ENCODE measurements at regions not wholly inside any gene's neighbourhood (a gene's known extent, or its start where the extent isn't known, plus 50 kb on each side); places are given as distances from the start of the nearest gene placed in this dataset.

DNA sequence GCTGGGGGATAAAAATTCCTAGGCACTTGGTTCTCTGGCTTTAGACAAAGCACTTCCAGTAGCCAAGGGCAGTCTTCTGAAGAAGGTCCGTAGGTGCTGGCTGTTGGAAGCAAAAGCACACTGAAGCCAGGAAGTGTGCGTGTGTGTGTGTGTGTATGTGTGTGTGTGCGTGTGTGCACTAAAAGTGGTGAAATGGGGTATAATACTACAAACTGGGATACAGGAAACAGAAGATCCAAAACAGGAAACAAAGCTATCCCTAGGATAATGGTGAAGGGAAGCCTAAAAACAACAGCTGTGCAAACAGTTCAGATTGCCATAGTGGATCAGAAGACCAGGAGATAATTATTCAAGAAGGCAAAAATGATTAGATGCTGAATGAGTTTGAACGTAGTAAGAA lies 103.4 kb downstream of the IL20RB start:
- no peak for DNase-seq

DNA sequence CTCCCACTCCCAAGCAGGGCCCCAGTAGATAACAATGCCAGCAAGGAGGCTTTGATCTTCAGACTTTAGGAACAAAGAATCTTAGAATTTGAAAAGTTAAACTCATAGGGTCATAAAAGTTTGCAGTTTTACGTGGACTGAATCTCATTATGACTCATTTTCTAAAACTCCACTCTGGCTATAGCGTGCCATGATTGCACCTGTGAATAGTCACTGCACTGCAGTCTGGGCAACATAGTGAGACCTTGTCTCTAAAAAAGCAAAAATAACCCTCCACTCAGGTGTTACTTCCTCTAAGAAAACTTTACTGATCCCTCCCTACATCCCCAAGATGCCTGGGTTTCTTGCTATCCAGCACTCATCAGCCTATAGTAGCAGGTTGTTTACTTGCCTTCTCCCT lies 104.5 kb downstream of the IL20RB start:
- DNase-seq = no peak

DNA sequence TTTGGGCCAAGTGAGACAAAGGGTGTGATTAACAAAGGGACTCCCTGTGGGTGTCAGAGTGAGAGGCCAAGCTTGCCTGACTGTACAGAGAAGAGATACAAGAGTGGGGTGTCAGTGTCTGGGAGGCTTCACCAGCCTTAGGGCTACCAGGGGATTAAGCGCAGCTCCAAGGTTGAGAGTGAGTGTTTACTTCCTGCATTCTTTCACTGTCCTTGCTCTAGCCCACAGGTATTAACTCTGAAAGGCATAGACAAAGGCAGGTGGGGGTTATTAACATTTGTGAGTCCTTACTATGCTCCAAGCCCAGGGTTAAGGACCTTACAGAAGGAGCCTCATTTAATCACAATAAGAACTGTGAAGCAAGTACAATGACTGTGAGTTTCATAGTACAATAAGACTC lies 107.6 kb downstream of the IL20RB start:
- DNase-seq = no peak

DNA sequence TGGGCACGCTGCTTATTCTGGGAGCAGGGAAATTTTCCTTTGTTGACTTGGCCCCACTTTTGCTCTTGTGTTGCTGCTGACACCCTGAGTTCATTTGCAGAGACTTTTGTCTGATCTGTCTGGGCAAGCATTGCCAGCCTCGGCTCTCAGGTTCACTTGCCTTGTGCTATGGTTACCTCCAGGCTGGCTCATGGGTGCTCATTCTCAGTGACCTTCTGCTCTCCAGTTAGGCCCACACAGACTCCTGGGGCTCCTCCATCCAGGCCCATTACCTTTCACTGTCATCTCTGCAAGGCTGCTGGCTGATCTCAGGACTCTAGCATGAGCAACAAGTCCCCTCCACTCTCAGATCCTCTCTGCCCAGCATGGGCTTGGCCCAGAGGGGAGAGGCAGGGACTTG lies 108.3 kb downstream of the IL20RB start:
- DNase-seq = no peak

DNA sequence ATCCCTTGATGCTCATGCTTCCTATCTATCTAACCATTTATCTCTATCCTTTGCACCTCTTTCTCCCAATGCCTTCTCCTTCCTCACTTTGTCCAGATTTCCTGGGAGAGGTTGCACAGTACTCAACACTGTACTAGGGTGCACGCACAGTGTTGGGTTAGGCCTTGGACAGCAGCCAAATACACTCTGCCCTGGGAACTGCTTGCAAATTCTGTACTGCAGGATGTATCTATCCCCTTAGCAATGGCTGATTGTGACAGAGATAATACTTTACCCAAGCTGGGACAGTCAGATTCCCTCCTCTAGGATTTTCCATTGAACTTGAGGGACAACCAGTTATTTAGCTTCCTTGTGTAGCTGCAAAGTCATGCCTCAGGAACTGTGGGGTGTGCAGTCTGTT lies 113.3 kb downstream of the IL20RB start:
- no peak for DNase-seq

DNA sequence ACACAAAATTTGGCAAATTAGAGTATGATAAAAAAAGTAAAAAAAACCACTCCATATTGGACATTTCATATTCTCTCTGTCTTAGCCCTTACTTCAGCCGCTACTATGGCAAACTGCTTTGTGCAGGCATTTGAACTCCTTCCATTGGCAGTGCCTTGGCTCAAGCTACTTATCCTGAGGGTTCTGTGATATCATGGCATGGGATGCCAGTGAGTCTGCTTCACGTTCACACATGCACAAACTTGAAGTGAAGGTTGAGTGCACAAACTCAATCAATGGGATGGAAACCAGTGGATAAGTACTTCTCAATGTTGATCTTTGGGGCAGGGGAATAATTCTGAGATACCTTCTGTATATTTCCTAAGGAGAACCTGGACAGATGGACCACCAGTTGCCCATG lies 117.2 kb downstream of the IL20RB start:
- no peak for DNase-seq

DNA sequence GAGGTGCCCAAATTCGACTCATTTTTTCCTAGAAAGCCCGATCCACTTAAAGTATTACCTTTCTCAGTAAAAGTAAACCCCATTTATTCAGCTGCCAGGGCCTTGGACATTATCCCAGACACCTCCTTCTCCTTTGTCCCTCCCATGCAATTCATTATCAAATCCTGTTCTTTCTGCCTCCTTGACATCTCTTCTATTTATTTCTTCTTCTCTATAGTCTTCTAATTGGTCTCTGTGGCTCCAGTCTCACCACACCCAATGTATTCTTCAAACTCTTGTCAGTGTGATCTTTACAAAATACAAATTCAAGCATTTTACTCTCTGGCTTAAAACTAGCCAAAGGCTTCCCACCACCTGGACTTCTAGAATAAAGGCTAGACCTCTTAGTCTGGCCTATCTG lies 120.3 kb downstream of the IL20RB start:
- no peak for DNase-seq

DNA sequence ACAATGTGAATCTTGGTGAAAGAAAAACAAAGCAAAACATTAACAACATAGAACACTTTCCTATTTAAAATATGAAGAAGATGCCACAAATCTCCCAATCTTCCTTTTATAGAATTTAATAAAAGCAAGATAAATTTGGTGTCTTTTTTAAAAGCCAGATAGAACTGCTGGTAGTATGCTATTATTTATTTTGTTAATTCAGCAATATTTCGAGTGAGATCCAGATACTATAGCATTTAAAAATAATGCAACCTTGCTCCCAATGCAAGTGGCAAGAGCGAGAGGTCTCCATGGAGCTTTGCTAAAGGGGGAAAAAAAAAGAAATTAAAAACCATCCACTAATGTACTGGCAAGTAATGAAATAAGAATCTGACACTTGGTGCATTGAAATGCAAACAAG lies 121.8 kb downstream of the IL20RB start:
- DNase-seq = no peak

DNA sequence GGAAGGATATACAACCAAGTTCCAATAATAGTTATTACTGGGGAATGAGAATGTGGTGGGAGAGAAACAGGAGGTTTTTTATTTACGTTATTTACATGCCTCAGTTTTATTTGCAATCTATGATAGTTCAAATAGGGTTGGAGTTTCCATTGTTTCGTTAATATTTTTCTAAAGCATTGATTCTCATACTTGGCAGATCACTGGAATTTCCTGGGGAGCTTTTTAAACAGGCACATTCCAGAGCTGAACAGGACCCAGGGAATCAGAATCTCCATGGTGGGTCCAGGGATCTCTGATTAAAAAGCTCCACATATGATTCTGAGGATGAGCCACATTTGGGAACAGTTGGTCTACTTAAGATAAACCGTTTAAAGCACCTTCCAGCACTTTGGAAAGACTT lies 123.9 kb downstream of the IL20RB start:
- no peak for DNase-seq

DNA sequence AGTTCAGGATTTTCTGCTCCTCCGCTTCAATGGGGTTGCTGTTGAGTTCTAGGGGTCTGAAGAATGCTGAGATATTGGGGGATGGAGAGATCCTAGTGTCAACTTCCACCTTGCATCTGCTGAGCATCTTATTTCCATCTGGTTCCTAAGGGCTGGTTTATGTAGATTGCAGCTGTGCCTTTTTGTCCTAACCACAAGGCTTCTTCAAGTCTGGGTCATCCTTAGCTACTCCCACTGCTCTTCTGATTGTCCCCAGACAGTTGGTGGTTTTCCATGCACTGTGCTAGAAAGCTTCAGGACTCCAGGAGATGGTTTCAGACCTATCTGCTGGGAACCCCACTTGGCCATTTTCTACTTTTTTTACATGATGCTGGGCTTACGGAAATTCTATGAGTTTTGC lies 125.0 kb downstream of the IL20RB start:
- DNase-seq = no peak

DNA sequence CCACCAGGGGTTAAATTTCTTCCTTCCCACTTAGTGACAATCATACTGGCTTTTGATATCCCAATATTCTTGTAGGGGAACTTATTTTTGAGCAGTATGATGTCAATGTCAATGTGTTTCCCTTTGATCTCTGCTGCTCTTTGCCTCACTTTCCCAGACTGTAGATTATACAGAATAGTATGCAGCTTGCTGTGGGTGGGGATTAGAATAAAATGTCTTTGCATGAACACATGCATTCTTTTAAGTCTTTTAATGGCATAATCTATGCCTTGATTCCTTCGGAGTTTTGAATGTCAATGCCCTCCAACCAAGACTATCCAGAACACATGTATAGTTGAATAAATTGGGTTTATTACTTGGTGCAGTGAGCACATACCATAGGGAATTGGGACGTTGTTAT lies 125.5 kb downstream of the IL20RB start:
- DNase-seq = no peak

DNA sequence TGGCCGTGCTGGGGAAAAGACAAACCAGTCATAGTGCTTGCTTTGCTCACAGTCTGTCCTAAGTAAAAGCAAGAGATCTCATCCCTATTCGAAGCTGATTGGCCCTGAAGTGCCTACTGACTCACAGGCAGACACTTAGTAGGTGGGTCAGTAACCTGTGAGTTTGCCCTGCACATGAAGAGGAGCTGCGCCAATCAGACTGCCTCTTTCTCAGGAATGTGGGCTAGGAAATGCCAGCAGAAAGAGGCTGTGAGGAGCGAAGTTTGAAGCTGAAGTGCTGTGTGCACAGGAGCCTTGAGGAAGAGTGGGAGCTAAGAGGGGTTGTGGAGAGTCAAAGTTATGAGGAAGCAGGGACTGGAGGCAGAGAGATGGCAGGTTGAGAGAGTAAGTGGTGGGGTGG lies 126.8 kb downstream of the IL20RB start:
- DNase-seq = no peak

DNA sequence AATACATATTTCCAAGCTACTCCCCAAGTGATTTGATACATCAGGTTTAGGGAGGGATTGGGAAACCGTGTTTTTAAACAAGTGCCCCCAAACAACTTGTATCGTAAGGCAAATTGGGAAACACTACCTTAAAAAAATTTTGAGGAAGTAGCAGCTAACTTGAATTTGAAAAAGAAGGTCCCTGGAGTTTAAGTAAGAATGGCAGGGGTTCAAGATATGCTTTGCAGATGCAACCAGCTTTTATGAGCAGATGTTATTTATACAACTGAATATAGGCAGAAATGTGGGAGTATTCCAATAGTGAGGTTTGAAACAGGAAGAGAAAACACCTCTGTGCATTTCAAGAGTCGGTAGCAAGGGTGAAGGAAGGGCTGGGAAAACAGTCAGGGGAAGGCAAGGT lies 139.6 kb downstream of the IL20RB start:
- DNase-seq = no peak

DNA sequence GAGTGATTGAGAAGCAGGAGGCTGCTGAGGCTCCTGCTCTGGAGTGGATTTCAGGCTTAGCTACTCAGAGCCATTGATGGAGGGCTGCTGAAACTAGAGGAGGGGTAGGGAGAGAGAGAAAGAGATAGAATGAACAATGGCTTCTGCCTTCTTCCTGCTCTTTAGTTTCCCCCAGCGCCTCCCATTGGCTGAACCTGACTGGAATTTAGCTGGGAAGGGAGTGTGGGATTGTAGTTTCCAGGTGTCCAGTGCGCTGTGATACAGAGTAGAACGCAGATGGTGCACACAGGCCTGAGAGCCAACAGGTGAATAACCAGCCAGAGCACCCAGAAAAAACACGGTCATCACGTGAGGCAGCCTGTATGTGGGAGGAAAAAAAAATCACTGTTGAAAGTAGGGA lies 140.1 kb downstream of the IL20RB start:
- no peak for DNase-seq

DNA sequence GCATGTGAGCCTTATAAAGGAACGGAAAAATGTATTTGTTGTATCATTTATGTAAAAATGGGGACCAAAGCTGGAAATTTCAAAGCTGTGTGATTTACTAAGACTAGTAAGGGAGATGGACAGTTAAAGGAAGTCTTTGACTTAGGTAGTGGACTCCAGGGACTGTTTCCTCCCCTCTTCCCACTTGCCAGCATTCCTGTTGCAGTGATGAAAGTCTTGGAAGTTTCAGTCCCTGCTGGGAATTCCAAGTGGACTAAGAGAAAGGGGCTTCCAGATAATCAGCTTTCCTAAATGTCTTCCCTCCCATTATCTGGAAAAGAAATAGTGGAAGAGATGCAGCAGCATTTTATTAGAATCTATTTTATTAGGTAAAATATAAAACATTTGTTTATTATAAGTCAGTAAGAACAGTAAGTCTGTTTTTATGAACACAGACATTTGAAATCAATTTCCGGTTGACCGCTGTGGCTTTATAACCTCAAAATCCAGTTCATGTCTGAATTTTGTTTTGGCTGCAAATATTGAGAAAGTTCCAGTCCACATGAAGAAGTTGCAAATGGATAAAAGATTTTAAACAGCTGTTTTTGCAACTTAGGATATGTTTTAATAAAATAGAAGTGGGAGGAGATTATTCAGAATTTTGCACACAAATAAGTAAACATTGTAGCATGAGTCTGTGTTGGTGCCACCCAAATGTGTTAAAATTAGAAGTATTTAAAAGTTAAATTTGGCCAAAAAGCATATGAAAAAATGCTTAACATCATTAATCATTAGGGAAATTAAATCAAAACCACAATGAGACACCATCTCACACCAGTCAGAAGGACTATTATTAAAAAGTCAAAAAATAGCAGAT lies 141.8 kb downstream of the IL20RB start:
- no peak for DNase-seq

DNA sequence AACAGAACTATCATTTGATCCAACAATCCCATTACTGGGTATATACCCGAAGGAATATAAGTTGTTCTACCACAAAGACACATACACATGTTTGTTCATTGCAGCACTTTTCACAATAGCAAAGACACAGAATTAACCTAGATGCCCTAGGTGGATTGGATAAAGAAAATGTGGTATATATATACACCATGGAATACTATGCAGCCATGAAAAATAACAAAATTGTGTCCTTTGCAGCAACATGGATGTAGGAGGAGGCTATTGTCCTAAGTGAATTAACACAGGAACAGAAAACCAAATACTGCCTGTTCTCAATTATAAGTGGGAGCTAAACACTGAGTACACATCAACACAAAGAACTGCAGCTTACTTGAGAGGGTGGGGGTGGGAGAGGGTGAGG lies 142.5 kb downstream of the IL20RB start:
- DNase-seq = no peak

DNA sequence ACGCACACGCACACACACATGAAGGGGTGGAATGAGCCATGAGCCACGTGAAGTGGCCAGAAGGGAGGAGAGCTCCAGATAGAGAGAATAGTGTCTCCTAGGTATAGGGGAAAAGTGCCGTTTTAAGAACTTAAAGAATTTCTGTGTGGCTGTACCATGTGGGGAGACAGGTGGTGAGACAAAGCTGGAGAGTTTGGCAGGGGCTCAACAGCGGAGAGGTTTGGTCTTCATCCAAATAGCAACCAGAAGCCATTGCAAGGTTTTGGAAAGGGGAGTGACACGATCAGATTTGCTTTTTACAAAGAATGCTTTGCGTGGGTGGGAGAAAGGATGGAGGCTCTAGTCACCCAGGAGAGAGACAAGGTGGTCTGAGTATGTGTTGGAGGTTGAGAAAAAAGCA lies 146.0 kb downstream of the IL20RB start:
- DNase-seq = no peak

DNA sequence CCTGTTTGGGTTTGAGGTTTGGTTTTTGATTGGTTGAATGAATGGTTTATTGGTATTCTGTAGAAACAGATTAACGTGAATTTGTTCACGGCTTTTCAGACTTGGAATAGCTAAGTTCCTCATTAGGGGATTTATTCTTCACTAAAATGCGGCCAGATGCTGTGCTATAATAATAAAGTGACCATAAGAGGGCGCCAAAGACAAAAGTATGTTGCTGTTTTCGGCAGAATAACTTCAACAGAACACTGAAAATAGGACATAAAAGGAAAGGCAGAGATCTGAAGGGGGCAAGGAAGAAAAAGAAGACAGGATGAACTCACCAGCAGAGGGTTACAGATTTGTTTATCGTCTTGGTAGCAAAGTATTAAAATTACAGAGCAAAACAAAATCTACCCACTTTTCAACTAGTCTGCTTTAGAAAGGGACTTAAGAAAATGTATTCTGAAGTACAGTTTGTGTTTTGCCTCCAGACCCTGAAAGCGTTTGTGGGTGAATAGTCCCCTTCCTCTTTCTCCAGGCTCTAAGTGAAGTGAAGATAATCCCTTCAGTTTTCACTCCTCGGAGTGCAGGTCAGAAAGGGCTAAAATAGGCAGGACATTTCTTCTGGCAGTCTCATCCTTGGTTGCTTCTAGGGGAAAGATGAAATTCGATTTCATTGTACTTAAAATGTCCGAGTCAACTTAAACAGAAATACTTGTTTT lies 147.6 kb downstream of the IL20RB start:
- no peak for DNase-seq

DNA sequence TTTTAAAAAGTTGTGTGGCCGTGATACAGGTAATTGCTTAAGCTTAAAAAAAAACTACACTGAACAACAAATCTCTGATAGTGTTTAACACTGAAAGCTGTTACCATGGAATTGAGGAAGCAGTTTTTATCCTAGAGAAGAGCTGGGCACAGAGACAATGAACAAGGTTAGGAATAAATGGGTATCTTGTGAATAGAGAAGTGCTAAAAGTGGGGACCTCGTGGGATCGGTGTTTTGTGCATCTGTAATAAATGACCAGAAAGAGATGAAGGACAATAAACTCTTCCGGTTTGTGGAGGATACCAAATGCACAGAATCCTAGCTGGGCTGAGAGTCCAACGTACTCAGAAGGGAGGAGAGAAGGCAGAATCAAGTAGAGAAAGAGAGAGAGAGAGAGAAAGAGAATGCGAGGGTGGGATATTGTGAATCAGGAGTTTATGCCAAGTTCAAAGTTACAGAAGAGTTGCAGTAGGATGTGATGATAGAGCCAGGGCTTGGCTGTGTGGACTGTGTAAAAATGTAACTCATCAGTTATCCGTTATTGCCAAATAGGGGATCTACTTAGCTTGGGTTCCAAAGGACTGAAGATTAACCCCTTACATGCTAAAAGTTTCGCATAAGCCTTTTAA lies 148.9 kb downstream of the IL20RB start:
- DNase-seq = no peak

DNA sequence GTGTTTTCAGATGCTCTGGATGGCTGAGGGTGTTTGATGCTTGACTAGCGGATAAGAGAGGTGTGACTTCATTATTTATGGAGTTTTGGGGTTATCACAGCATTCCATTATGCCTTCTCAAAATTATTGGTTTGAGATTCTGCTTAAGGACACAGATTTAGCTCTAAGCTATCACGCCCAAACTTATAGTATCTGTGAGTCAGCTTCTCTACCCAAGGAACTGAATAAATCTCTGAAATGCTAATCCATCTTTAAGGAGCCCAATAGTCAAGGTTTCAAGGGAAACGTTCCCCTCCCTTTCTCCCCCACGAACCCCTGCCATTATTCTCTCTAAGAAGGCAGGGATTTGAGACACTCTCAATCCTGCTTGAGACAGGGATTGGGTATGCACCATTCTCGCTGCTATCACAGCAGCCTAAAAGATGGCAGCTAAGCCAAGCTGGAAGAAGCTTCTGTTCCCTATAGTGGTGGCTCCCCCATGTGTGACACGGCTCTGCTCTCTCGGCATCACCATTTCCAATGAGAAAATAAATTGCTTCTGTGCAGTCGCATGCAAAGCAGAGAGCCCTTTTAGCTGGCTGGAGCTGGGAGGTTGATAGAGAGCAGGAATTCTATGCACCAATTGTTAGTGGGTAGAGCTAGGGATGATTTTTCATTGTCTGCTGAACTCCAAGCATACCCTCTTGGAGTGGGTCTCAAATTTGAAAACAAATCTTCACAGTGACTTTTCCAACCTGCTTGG lies 151.1 kb downstream of the IL20RB start:
- no peak for DNase-seq

DNA sequence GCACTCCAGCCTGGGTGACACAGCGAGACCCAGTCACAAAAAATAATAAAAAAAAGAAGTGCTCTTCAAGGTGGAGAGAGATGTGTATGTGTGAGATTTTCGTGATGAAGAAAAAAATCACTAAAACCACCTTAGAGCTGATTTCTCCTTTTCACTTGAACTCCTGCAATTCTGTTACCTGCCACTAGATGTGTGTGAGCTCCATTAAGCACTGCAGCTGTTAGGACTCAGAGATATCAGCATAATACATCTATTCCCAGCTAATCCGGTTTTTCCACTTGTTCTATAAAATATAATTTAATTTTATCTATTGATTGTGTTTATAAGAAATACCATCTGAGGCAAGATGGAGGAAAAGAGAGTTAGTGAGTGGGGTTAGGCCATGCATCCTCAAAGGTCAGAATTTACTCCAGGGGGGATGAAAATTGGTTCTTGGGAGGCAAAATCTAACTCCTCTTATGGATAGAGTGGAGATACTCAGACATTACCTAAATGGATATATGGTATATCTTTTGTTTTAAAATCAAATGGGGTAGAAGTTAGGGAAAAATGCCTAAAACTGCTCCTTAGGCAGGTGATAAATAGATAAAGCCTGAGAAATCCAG lies 152.7 kb downstream of the IL20RB start:
- no peak for DNase-seq

DNA sequence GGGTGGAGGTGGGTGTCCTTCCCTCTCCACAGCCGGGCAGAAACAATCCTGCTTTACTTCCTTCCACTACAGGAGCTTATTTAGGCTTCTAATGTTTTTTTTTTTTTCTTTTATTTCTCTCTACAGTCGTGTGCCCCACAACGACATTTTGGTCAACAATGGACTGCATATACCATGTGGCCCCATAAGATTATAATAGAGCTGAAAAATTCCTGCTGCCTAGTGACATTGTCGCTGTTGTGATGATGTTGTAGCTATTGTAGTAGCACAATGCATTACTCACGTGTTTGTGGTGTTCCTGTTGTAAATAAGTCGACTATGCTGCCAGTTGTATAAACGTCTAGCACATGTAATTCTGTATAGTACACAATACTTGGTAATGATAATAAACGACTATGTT lies 153.7 kb downstream of the IL20RB start:
- no peak for DNase-seq

DNA sequence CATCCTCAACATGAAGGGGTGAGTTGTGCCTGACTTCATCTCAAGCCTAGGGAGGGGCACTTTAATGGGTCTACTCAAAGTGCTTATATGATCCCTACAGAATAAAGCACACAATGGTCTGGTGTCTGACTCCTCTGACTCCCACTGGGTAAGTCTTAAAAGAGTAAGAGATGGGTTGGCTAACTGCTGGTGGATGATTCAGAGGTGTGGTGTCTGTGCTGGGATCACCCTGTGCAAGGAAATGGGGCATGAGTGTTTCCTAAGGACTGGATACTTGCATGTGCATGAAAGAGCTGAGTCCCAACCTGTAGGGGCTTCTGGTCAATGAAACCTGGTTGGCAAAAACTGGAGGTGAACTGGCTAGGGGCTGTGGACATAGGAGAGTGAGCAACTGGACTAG lies 158.8 kb downstream of the IL20RB start:
- no peak for DNase-seq
